Sigmoid colon (tissue), 6 donors: ENCODE measurements at regions not wholly inside any gene's neighbourhood (a gene's known extent, or its start where the extent isn't known, plus 50 kb on each side); places are given as distances from the start of the nearest gene placed in this dataset.

Source experiments
- DNase-seq: peaks from one replicate; pipeline ENCODE4 v3.0.0-alpha.2; 2019
- H3K27ac ChIP-seq, 4 donors: fragments of 200-600 bp; sonication (generic); one replicate each; pipeline ENCODE4 v1.5.1; 2016 to 2019; ENCODE audit warnings: mild to moderate bottlenecking in 1 of 4
- H3K27me3 ChIP-seq, 3 donors: fragments of 200-600 bp; sonication (generic); one replicate each; pipeline ENCODE4 v1.5.1; 2019; ENCODE audit warnings: mild to moderate bottlenecking in 1 of 3
- H3K36me3 ChIP-seq, 4 donors: fragments of 200-600 bp; sonication (generic); one replicate each; pipeline ENCODE4 v1.5.1; 2016 to 2019
- H3K4me1 ChIP-seq, 4 donors: fragments of 200-600 bp; sonication (generic); one replicate each; pipeline ENCODE4 v1.5.1; 2017 to 2019
- H3K4me3 ChIP-seq, 4 donors: fragments of 200-600 bp; sonication (generic); one replicate each; pipeline ENCODE4 v1.5.1; 2017 to 2019; ENCODE audit warnings: mild to moderate bottlenecking in 2 of 4, moderate library complexity in 1 of 4
- H3K9me3 ChIP-seq, 4 donors: fragments of 200-600 bp in 3 of 4; sonication (generic) in 3 of 4; one replicate each; pipeline versions ENCODE4 v1.5.1 to v1.6.1; 2013 to 2019
- EP300 ChIP-seq, 4 donors: sonication (generic); formaldehyde crosslinking; IDR thresholded peaks; one replicate each; pipeline ENCODE4 v1.6.1; 2017; ENCODE audit warnings: antibody characterized with exemption in 4 of 4
- POLR2A ChIP-seq, 2 donors: fragments of 450-650 bp; IDR thresholded peaks; one replicate each; pipeline ENCODE4 v1.6.1; 2016; ENCODE audit warnings: antibody characterized with exemption in 2 of 2, mild to moderate bottlenecking in 2 of 2, moderate library complexity in 2 of 2
- POLR2AphosphoS5 ChIP-seq, 4 donors: sonication (generic); formaldehyde crosslinking; IDR thresholded peaks; one replicate each; pipeline ENCODE4 v1.6.1; 2017; ENCODE audit warnings: antibody characterized with exemption in 4 of 4
- WGBS, 2 donors: extraction: QIAGEN DNeasy Blood & Tissue Kit; methylation state at CpG; one replicate each; pipeline ENCODE4 v1.1.7; 2013; 5-methylcytosine and 5-hydroxymethylcytosine counted together
- intact Hi-C: fragments of 100-400 bp; cut with DNase I; formaldehyde crosslinking; loops from one replicate; pipeline ENCODE4 v1.15.1; 2023
- TF ChIP-seq, protein P1 (sequence below), 4 experiments: fragments of 450-650 bp in 3 of 4; fragments of 200-600 bp in 1 of 4; IDR thresholded peaks; one replicate each; pipeline ENCODE4 v1.5.1; 2016 to 2019; ENCODE audit warnings: antibody characterized with exemption in 4 of 4, mild to moderate bottlenecking in 3 of 4, moderate library complexity in 2 of 4
- donor health status: healthy with polysubstance abuse.
- donor health status: healthy.

DNA sequence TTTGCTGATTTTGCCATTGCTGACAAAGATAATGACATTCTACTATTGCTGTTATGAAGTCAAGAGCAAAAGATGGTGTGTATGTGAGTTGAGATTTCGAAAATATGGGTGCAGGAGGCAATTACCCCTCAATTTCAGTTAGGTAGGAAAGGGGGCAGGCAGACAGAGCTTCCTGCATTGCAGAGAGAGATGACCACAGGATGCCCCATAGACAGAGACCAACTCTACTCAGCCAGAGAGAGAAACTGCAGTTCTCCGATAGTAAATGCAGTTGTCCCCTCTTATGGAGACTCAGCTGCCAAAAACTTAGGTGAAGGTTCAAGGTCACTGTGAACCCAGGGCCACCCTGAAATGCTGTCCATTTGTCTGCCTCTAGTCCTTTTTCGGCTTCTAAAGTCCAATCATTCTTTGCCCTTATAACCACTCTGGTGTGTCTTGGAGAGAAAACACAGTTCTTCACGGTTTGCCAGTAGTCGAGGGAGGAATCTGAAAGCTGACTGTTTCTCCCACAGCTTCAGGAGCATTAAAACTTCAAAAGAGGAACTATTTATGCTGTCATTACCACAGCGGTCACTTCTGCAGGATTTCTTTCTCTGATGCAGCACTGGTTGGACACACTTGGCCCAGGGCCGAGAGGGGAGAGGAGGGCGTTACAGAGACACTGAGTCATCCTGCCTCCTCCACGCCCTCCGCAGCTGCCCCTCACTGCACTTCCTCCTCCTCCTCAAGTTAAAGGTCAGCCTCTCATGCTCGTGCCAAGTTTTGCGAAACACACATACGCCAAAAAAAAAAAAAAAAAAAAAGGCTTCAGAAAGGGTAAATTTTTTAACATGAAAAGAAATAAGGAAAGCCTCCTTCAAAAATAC lies 264.3 kb downstream of the FOXO1 start:
- Histone ChIP-seq H3K27me3 (no peaks in the 10 kb centered on the region), H3K4me3 (peak overlapping the region in 2 of 4 donors; percentile 22 to 27), H3K4me1 (peaks cover 0 to 58% (median 47%) of the 10 kb centered on the region in 4 donors), H3K27ac (peak overlapping the region; percentile 80 to 86 (median 83)), H3K9me3 (no peaks in the 10 kb centered on the region), H3K36me3 (no peaks in the 10 kb centered on the region)
- peak; percentile 99 for DNase-seq
- intact Hi-C loops = loop anchor here (2.0 to 5.0 kb wide), 3 partner anchors 40 to 265 kb away; partner anchors contain the start of gene FOXO1
- TF ChIP-seq POLR2AphosphoS5 (IDR thresholded peaks at IDR 0.05) (peak; percentile 34 to 82 (median 78)), EP300 (IDR thresholded peaks at IDR 0.05) (peak in 1 of 4 donors; percentile 4), POLR2A (IDR thresholded peaks at IDR 0.05) (no peak)
- TF ChIP-seq, protein P1, sequence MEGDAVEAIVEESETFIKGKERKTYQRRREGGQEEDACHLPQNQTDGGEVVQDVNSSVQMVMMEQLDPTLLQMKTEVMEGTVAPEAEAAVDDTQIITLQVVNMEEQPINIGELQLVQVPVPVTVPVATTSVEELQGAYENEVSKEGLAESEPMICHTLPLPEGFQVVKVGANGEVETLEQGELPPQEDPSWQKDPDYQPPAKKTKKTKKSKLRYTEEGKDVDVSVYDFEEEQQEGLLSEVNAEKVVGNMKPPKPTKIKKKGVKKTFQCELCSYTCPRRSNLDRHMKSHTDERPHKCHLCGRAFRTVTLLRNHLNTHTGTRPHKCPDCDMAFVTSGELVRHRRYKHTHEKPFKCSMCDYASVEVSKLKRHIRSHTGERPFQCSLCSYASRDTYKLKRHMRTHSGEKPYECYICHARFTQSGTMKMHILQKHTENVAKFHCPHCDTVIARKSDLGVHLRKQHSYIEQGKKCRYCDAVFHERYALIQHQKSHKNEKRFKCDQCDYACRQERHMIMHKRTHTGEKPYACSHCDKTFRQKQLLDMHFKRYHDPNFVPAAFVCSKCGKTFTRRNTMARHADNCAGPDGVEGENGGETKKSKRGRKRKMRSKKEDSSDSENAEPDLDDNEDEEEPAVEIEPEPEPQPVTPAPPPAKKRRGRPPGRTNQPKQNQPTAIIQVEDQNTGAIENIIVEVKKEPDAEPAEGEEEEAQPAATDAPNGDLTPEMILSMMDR (IDR thresholded peaks at IDR 0.05) = no peak
- 13 to 16% methylated on average over 13 of the region's 13 CpGs for WGBS, 2 donors

DNA sequence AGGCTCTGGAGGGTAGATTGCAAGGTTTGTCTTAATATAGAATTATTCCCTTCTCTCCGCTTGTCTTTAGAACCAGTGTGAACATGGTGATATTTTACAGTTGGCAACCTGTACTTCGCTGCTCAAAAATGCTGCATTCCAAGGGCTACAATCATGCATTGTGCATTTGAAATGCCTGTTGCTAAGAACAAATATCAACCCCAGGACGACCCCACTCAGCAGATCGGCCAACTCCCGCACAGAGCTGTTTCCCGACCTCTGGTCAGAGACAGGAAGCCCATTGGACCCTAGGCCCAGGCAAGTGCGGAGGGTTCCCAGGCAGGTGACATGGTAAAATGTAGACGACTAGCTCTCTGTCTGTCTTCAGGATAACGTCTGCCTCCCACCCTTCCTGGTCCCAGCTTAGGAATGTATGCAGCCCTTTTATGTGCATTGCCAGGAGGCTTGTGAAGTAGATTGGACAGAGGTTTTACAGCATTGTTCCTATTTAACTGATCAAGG lies 263.5 kb downstream of the FOXO1 start:
- H3K4me3 ChIP-seq = peak overlapping the region in 1 of 4 donors; percentile 27
- intact Hi-C loops = loop anchor here (2.0 to 5.0 kb wide), 3 partner anchors 39 to 264 kb away; partner anchors contain the start of gene FOXO1
- H3K27ac ChIP-seq = peak overlapping the region; percentile 80 to 86 (median 83)
- H3K27me3 ChIP-seq = no peaks in the 10 kb centered on the region
- H3K9me3 ChIP-seq = no peaks in the 10 kb centered on the region
- peak; percentile 68 for DNase-seq
- WGBS, 2 donors = 57 to 71% methylated on average over 9 of the region's 9 CpGs
- TF ChIP-seq POLR2A (IDR thresholded peaks at IDR 0.05) = no peak
- TF ChIP-seq, protein P1 (IDR thresholded peaks at IDR 0.05) = no peak
- H3K4me1 ChIP-seq = peaks cover 0 to 61% (median 49%) of the 10 kb centered on the region in 4 donors
- H3K36me3 ChIP-seq = no peaks in the 10 kb centered on the region

DNA sequence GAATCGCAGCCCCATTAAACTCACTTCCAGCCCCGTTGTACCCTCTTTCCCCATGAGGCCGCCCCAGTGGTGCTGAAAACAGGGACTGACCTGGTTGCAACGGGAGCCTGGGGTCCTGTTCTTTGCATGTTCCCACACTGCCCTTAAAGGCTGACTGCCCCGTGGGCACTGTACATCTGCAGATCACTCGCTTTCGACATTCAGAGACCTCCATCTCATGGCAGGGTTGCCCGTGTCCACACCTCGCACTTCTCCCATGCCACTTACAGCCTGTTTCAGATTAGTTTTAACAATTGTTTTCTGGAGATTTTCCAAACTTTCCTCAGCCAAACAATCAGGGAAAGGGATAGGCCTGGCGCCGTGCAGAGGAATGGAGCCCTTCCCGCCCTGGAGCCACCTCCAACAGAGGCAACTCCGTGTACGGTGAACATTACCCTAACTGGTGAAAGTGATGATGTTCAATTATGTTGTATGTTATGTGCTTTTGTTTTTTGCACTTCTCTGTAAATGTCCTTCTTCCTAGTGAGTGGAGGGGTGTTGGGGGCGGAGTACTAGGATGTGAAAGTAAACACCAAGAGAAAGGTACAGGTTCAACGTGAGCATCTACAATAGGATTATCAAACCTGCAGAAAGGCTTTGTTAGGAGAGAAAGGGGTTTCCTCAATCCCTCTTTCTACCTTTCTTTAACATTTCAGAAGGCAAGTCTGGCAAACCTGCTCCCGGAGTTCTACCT lies 262.8 kb downstream of the FOXO1 start:
- no peak overlapping the region for H3K4me3 ChIP-seq
- peaks cover 0 to 68% (median 49%) of the 10 kb centered on the region in 4 donors for H3K4me1 ChIP-seq
- no peak for DNase-seq

DNA sequence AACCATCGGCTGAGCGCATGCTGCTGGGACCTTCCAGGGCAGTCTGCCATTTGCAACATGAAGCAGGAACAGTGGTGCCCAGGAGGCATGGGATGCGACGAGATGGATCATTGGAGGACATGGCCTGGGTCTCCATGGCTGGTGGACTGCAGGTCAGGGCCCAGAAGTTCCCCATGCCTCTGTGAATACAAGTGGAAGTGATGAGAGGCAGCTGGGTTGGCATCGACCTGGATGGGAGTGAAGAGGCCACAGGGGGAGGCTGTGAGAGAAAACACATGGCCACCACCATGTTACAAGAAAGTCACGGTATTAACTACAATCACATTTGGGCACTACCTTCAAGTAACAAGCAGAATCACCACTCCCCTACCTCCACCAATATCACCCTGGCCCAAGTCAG lies 262.0 kb downstream of the FOXO1 start:
- Histone ChIP-seq H3K36me3 (no peaks in the 10 kb centered on the region), H3K4me1 (peaks cover 0 to 74% (median 49%) of the 10 kb centered on the region in 4 donors), H3K27me3 (no peaks in the 10 kb centered on the region), H3K4me3 (no peak overlapping the region), H3K9me3 (no peaks in the 10 kb centered on the region), H3K27ac (peak overlapping the region; percentile 80 to 86 (median 83))
- TF ChIP-seq POLR2A (IDR thresholded peaks at IDR 0.05) (no peak), POLR2AphosphoS5 (IDR thresholded peaks at IDR 0.05) (no peak), EP300 (IDR thresholded peaks at IDR 0.05) (no peak)
- TF ChIP-seq, protein P1 (IDR thresholded peaks at IDR 0.05) = no peak
- intact Hi-C loops = loop anchor here (5.0 kb wide), 2 partner anchors 38 to 193 kb away; no protein-coding TSS in a partner anchor
- WGBS, 2 donors = 96 to 98% methylated on average over 6 of the region's 6 CpGs
- peak; percentile 63 for DNase-seq

More for the DNA sequence above, 262.8 kb downstream of the FOXO1 start:
- Histone ChIP-seq H3K27me3 (no peaks in the 10 kb centered on the region), H3K36me3 (no peaks in the 10 kb centered on the region), H3K27ac (peak overlapping the region; percentile 80 to 86 (median 83)), H3K9me3 (no peaks in the 10 kb centered on the region)
- intact Hi-C loops = loop anchor here (2.0 to 5.0 kb wide), 3 partner anchors 39 to 263 kb away; partner anchors contain the start of gene FOXO1
- WGBS, 2 donors = 85 to 89% methylated on average over 17 of the region's 17 CpGs
- no peak for TF ChIP-seq EP300 (IDR thresholded peaks at IDR 0.05)
- no peak for TF ChIP-seq POLR2A (IDR thresholded peaks at IDR 0.05)
- TF ChIP-seq POLR2AphosphoS5 (IDR thresholded peaks at IDR 0.05) = no peak
